Raji (cell line): ENCODE measurements at regions not wholly inside any gene's neighbourhood (a gene's known extent, or its start where the extent isn't known, plus 50 kb on each side); places are given as distances from the start of the nearest gene placed in this dataset.

Experiments
- POLR2A ChIP-seq: IDR thresholded peaks from 2 replicates; pipeline ENCODE4 v1.6.1; 2011; ENCODE audit warnings: low read depth, low read length, control low read depth; ENCODE audit not compliant: insufficient read depth

GRCh38 chr15:39409876-39410530, 170.9 kb upstream of the THBS1 start:
- TF ChIP-seq POLR2A, result no peak

DNA sequence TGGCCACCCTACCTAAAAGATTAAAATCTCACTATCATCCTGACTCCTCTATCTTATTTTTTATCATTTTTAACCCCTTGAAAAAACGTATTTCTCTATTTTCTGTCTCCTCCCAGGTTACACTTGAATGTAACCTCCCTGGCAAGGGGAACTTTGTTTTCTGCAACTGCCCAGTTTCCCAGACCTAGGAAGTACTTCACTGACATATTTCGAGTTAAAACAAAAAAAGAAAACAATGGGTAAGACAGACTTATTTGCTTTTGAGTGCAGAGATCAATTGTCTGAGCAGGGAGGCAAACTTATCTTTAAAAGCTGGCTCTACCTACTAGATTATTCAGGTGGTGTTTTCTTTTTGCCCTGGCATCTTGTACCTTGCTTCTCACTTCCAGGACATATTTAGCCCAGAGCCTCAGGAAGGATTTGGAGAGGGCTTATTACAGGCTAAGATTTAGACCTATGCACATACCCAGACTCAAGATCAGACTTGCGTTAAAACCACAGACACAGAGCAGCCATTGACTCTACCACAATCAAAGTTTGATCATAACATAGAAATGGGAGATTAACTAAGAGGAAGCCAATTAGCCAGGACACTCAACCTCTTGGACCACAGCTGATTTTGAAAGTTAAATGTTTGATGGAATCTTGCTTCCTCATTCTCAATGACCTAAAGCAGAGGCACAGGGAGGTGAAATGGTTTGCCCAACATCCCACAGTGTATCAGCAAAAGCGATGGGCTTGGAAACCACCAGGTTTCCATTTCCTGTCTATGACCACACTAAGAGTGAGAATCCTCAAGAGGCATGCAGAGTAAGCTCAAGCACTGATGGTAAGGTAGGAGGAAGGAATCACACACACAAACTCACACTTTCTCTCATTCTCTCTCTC, 169.5 kb upstream of the THBS1 start:
- TF ChIP-seq POLR2A, result no peak

DNA sequence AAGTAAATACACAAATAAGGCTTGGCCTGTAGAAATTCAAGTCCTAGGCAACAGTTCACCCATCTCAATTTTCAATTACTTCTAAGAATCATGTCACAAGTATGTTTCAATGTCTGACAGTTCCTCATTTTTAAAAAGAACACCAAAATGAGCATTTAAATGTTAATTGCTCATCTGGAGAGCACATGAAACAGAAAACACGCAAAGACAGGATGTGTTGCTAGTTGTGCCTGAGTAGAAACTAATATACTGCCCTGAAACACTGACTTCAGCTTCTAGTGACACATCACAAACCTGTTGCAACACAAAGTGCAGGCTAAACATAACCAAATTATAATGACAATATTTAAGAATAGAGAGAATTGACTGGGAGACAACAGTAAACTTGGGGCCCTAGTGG, 167.3 kb upstream of the THBS1 start:
- no peak for TF ChIP-seq POLR2A

DNA sequence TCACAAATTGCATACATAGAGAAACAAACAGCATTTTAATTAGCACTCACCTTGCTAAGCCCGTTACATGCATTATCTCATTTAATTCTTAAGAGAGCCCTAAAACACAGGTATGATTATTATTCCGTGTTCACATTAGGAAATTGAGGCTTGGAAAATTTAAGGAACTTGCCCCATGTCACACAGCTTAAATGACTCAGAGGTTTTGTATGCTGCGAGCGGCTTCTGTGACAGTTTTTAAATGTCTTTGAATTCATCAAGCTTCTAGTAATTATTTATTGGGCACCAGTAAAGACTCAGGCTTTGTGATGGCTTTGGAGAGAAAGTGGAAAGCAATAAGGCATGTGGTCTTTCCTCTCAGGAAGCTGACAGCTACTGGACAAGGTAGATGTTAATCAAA, 166.7 kb upstream of the THBS1 start:
- no peak for TF ChIP-seq POLR2A

GRCh38 chr15:39415634-39416033, 165.2 kb upstream of the THBS1 start:
- no peak for TF ChIP-seq POLR2A

DNA sequence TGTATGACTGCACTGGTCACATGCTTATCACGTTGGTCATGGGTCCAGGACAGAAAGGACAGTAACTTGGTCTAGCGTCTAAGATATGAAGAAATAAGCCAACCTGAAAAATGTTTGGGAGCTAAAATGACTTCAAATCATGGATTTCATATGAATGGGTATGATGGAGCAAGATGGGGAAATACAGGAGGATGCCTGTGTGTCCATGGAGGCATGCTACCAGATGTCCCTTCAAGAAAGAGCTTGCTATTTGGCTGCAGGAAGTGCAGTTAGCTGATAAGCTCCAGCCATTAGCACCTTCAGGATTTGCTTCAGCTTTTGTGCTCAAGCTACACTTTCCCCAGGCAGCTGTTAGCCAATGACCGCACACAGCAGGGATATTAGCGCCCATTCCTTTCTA, 164.6 kb upstream of the THBS1 start:
- no peak for TF ChIP-seq POLR2A

DNA sequence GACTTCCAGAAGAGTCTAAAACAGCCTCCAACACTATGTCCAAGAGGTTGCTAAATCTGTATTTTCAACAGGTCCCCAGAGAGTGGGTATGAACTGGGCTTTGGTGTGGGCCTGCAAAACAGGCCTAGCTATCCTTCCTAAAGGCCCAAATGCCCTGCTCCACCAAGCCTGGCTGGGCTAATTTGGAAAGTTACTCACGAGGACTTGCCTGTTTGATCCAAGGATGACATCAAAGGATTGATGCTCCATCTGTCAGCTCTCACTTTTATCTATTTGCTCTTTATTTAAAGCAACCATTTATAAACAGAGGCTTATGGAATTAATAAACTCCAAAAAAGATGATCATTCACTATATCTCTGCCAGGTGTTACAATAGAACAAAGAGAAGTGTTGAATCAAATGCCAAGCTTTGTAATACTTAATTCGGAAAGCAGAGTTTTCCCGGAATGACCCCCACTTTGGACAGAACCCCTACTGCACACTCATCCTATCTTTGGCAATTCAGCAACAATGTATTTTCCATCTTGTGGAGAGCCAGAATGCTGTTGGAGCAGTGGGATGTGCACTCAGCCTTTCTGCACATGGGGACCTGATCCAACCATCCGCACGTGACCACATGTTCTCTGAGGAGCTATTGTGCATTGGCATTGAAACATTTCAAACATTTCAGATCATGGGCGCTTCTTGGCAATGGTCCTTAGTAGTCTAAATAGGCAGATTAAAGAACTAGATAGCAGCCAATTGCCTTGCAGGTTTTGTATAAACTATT, 163.3 kb upstream of the THBS1 start:
- TF ChIP-seq POLR2A, result no peak

- no peak for TF ChIP-seq POLR2A
Observed at GRCh38 chr15:39419651-39420050, 161.2 kb upstream of the THBS1 start.

- TF ChIP-seq POLR2A, result no peak
Observed at GRCh38 chr15:39426552-39427532, 154.0 kb upstream of the THBS1 start.

- no peak for TF ChIP-seq POLR2A
Observed at GRCh38 chr15:39427705-39428104, 153.2 kb upstream of the THBS1 start.

GRCh38 chr15:39429898-39430357, 151.0 kb upstream of the THBS1 start:
- TF ChIP-seq POLR2A, result no peak

- TF ChIP-seq POLR2A, result no peak
Observed at GRCh38 chr15:39430389-39430788, 150.5 kb upstream of the THBS1 start.

DNA sequence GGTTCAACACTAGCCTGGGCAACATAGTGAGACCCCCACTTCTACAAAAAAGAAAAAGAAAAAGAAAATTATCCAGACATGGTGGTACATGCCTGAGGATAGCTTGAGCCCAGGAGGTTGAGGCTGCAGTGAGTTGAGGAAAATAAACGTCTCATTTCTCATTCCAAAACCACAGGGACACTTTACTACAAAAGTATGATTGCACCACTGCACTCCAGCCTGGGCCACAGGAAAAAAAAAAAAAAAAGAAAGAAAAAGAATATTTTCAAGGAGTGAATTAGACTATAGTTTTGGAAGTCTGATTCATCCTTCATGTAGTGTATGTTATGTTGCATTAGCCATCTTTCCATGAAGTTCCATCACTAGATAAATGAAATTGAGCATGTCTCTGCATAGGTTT, 149.5 kb upstream of the THBS1 start:
- TF ChIP-seq POLR2A, result no peak

- TF ChIP-seq POLR2A, result no peak
Observed at GRCh38 chr15:39432026-39432425, 148.9 kb upstream of the THBS1 start.
